Stimulated activated CD4-positive, alpha-beta T cell treated with anti-CD3 and anti-CD28 coated beads, TNF-alpha, amount 100 ng/mL, for 4 hours (primary cell): ENCODE measurements at regions not wholly inside any gene's neighbourhood (a gene's known extent, or its start where the extent isn't known, plus 50 kb on each side); places are given as distances from the start of the nearest gene placed in this dataset.

Source experiments
- DNase-seq, 3 experiments: peaks; one replicate each; pipeline ENCODE4 v3.0.0-alpha.2; 2020; ENCODE audit warnings: low read depth in 3 of 3

DNA sequence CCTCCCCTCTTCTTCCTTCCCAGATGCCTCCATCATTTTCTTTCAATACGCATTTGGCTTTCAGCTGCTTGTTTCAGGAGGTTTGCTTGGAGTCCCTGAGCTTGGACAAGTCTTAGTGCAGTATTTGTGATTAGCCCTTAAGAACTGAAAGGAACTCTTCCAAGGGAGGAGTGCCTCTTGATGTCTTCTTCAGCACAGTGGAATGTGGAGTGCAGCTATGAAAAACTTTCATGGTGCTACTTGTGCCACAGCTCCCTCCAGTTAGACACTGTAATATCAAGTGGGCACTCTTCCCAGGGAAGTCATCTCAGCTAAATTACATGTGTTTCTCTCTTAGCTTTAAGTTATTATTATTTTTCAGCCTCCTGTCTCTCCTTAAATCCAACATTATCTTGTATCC, 173.1 kb downstream of the NECTIN3 start:
- DNase-seq = no peak

- DNase-seq = no peak
Measured at GRCh38 chr3:111246967-111247760, 175.5 kb downstream of the NECTIN3 start.

- no peak for DNase-seq
Measured at GRCh38 chr3:111248406-111248805, 176.8 kb downstream of the NECTIN3 start.

DNA sequence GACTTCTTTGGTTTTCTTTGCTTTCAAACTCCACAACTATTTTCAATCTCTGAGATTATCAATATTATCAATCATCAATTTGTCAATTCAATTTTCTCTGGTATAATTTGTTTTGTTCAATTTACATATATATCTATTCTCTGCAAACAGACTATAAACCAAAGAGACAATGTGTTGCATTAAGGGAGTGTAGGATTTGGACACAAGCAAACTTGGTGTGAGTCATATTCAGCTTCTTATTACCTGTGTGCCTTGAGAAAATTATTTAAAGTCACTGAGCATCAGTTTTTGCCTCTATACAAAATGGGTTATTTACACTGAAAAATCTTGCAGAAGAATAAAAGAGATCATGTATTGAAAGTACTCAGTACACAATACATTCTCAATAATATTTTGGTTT, 177.8 kb downstream of the NECTIN3 start:
- no peak for DNase-seq

DNA sequence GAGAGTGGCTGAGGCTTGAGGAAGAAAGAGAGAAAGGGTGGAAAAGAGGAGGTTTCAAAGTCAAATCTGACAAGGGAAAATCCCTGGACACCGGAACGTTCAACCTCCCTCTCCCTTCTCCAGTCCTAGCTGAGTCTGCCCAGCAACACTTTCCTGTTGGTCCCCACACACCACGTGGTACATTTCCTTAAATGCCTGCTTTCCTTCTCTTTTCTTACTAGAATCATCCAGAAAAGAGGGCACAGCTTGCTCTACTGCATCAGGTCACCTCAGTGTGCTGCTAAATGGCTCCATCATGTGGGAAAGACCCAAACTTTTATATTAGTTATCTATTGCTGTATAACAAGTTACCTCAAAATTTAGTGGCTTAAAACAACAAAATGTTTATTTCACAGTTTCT, 181.2 kb downstream of the NECTIN3 start:
- no peak for DNase-seq

- no peak for DNase-seq
Measured at GRCh38 chr3:111253733-111254132, 182.1 kb downstream of the NECTIN3 start.

DNA sequence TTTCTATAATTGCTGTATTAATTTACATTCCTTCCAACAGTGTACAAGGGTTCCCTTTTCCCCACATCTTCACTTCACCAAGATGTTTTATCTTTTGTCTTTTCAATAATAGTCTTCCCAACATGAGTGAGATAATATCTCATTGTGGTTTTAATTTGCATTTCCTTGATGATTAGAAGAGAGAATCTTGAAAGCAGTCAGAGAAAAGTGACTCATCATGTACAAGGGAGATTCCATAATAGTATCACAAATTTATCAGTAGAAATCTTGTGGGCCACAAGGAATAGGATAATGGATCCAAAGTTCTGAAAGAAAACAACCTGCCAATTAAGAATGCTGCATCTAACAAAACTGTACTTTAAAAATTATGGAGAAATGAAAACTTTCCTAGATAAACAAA, 189.3 kb downstream of the NECTIN3 start:
- no peak for DNase-seq

DNA sequence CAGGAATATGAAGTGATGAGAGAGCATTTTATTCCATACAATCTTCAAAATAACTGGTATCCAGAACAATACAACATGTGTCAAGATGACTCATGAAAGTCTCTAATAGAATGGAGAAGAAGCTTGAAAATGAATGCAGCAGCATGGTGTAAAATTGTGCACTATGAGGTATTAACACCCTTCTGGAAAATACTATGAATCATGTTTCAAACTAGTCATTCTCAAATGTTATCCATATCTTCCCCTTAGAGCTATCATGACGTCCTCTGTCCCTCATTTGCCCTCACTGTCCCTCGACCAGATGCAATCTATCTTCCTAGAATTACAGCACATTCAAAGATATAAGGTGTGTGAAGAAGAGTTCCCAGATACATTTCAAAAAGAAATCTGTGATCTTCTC, 198.2 kb downstream of the NECTIN3 start:
- DNase-seq = no peak

GRCh38 chr3:111277226-111277625, 205.6 kb downstream of the NECTIN3 start:
- DNase-seq = no peak

GRCh38 chr3:111278959-111279358, 207.3 kb downstream of the NECTIN3 start:
- DNase-seq = no peak

GRCh38 chr3:111282024-111282423, 210.4 kb downstream of the NECTIN3 start:
- no peak for DNase-seq

DNA sequence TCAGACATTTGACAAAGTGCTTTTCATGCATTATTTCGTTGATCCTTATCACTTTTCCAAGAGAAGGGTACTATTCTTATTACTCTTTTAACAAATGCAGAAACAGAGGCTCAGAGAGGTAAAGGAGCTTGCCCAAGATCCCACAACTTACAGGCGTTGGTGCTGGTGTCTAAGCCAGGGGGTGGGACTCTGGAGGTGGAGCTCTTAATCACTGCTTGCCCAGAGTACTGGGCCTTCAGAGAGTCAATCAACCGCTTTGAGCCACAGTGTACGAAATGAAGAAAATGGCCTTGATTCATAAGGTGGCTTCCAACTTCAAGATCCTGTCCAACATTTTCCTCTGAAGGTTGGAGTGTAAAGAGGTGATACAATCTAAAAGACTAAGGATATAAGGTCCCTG, 211.5 kb downstream of the NECTIN3 start:
- no peak for DNase-seq

DNA sequence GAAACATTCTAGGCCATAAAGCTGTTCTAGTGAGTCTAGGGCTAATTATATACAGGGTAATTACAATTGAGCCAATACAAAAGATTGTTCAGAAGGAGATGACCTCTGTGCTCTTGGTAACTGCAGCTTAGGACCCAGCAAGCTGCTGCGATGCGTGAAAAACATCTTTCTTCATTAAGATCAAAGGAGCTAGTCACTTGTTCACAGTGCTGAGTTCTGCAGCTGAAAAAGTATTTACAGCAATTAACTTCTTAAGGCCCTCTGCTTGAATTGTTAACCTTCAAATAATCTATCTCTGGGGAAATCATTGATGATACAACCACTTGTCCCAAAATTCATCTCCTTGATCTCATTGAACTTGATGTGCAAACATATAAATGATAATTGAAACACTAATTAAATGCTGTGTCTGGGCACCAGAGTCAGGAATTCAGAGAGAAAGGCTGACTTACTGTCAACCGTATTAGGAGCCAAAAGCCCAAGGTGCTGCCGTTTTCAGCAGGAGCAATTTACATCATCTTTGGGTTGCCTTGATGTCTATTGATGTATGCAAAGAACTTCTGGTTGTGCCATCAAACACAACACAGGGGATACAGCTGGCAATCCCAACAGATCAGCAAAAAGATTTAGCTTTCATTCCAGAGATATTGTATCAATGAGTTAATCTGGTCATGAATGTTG, 213.0 kb downstream of the NECTIN3 start:
- DNase-seq = no peak

DNA sequence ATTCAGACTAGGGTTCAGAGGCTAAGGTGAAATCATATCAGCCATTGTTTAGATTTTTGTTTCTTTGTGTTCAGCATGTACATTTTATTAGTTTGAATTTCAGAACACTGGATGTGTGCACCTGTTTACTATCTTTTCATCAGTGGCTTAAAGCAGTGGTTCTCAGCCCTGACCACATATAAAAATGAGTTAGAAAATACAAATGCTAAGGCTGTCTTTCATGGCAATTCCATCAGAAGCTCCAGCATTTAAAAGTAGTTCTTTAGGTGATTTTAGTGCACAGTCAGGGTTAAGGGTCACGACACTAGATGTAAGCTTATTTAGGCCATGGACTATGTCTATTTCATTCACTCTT, 213.5 kb downstream of the NECTIN3 start:
- DNase-seq = no peak

DNA sequence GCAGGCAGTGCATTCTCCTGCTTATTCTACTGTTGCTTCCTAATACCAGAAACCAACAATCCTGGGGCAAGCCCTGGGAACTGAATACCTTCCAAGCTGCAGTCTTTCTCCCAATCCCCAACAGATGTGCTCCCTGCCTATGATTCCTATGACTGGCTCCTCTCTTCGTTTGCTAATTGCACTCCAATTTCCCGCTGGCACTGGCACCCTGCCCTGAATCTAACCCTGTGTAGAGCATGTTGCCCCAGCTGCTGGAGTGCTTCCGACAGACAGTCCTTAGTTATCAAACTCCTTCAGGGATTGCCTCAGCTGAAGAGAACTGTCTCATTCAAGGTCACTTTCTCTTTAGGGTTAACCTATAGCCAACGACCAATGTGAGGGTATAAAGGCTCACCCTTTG, 214.1 kb downstream of the NECTIN3 start:
- no peak for DNase-seq

DNA sequence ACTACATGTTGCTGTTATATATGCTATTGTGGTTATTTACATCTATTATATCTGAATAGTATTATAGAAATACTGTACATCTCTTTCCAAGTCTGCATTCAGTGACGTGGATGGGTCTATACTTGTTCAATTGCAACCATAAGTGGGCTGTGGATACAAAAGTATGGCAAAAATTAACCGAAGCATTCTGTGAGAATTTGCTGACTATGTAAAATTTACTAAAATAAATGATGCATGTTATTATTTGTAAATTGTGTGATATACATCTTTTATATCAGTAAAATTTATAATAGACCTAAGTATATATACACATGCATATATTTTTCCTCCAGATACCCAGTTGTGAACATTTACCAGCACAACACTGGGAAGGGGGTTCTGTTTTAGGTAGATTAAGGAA, 215.1 kb downstream of the NECTIN3 start:
- DNase-seq = no peak

DNA sequence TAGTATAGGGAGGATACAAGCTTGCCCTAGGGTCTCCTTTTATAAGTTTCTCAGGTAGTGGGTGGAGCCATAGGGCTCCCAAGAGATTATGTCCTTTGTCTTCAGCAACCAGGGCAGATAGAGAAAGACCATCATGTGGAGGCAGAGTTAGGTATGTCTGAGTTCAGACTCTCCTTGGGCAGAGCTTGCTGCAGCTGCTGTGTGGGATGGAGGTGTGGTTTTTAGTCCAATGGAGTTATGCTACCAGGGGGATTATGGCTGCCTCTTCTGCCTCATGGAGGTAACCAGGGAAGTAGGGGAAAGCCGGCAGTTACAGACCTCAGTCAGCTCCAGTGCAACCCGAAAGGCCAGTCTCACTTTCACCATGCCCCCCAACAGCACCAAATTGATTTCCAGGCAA, 220.5 kb downstream of the NECTIN3 start:
- no peak for DNase-seq

- no peak for DNase-seq
Measured at GRCh38 chr3:111299192-111299615, 227.6 kb downstream of the NECTIN3 start.

- DNase-seq = no peak
Measured at GRCh38 chr3:111301238-111301798, 229.7 kb downstream of the NECTIN3 start.

GRCh38 chr3:111302063-111302462, 230.4 kb downstream of the NECTIN3 start:
- DNase-seq = no peak

DNA sequence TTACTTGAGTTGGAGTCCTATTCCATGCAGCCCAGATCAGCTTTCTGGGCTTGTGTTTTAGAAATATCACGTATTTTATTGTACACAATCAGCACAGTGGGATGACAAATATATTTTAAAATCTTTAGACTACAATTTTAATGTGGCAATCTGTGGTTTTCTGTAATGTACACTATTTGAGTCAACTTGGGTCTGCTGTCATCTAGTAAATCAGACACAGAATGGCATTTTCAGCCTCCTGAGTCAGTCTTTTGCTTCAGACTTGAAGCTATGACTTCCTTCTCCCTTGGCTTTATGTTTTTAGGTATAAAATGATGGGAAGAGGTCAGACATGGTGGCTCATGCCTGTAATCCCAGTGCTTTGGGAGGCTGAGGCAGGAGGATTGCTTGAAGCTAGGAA, 232.1 kb downstream of the NECTIN3 start:
- DNase-seq = no peak

GRCh38 chr3:111307676-111308075, 234.3 kb upstream of the CD96 start:
- DNase-seq = no peak

GRCh38 chr3:111311126-111311525, 230.9 kb upstream of the CD96 start:
- DNase-seq = no peak
